ENCODE measurements at regions not wholly inside any gene's neighbourhood (a gene's known extent, or its start where the extent isn't known, plus 50 kb on each side); places are given as distances from the start of the nearest gene placed in this dataset.

DNA sequence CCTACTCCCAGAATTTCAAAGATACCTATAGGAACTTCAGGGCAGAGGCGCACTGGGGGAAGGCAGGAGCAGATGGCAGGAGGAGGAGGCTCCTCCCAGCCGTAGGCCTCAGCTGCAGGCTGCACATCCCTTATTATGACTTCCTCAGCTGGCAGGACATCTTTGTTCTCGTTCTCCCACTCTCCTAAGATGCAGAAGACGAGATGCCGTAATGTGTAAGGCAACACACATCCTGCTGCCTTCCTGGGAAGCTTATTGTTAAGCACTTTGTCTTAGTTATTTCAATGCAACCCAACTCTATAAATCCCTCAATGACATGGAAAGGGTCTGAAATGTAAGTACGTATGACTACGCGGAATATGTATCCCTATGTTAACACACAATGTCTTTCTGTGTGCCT lies 599.8 kb upstream of the MGMT start:
- no peak for DNase-seq

GRCh38 chr10:128867819-128868218 lies 599.2 kb upstream of the MGMT start:
- DNase-seq = no peak

GRCh38 chr10:128868481-128868880 lies 598.6 kb upstream of the MGMT start:
- DNase-seq = no peak

DNA sequence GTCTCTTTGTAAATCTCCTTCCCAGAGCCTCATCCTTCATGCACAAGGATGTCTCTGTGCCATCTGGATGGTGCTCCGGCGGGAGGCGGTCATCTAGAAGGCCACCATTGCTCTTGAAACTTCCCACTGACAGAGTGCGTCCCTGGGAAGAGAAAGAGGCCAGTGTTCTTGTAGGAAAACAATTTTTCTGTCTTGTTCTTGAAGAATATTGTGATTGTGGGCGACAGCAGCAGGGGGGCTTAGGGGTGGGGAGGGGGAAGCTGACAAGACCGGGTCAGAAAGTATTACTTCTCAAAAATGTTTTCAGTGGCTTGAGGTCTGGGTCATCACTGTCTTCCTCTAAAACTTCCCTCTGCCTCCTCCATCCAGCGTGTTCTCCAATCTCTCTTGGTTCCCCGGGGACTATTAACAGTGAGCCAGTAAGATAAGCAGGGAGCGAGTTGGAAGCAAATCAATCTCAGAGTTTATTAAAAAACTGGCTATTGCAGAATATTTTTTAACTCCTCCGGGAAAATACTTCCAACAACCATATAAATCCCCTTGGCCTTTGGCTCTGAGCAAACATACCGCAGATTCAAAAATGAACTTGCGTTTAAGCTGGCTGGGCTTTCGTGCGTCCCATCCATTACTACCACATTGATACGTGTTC lies 597.8 kb upstream of the MGMT start:
- no peak for DNase-seq

DNA sequence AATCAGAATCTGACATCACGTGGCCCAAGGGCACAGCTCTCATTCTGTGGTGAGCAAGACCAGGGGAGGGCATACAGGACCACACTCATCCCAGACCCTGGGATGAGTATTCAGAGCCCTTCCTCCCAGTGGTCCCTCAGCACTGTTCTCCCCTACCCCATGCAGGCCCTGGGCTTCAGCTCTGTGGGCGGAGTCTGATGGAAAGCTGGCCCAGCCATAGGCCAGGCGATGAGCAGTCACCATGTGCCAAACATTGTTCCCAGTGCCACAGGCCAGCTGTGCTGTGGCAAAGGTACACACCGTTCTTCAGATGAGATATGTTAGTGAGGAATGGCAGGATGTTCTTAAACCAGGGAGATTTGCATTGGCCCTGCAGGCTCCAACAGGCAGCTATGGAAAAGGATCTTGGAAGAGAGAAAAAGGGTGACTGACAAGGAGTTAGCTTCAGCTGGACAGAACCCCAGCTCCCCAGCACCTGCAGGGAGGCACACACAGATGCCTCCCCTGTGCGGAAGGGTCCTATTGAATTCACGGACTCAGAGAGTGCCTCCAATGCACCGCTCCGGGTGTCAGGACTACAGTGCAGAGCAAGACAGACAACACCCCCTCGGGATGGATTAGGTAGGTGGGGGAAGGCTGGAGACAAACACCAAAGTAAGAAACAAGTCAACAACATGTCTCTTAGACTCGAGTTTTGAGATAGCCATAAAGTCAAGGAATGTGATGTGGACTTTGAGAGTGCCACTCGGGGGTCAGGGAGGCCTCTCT lies 596.0 kb upstream of the MGMT start:
- no peak for DNase-seq

DNA sequence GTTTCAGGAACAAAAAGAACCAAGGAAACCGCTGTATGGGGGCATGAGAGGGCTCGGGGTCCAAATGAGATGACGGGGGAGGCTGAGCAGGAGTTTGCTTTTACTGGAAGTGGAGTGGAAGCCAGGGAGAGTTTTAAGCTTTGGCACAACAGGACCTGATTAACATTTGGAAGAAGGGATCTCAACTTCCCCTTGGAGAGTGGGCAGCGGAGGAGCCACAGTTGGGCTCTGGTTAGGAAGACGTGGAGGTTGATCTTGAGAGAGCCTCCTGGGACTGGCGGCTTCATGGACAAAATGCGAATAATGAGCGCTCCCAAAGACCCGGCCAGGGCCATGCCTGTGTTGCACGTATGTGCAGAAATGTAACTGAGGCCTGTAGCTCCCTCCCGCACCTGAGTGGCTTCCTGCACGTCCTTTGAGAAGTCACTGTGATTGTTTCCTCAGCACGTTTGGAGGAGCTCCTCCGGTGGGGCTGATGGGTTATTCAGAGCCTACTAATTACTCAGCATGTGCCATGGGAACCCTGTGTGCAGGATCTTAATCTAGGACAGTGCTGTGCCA lies 595.3 kb upstream of the MGMT start:
- no peak for DNase-seq

GRCh38 chr10:128873411-128874054 lies 593.5 kb upstream of the MGMT start:
- DNase-seq = no peak

- no peak for DNase-seq
Observed at GRCh38 chr10:128874331-128874730, 592.7 kb upstream of the MGMT start.

GRCh38 chr10:128875030-128875744 lies 591.9 kb upstream of the MGMT start:
- no peak for DNase-seq

- DNase-seq = no peak
Observed at GRCh38 chr10:128875956-128876736, 590.9 kb upstream of the MGMT start.

- DNase-seq = no peak
Observed at GRCh38 chr10:128877141-128877540, 589.9 kb upstream of the MGMT start.

GRCh38 chr10:128877936-128878335 lies 589.1 kb upstream of the MGMT start:
- DNase-seq = no peak

DNA sequence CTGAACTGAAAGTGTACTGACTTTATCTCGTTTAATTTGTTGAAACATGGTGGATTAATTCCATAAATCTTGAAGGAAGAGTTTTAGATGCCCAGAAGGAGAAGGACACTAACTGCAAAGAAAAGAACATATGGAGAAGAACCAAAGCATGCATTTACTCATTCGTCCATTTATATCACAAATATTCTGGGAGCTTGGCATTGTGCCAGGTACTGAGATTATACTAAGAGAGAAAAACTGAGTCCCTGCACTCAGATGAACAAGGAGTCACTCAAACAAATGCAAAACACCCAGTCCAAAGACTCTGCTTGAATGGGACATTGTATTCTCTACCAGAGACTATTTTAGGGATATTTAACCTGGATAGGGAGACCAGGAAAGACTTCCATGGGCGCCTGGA lies 588.0 kb upstream of the MGMT start:
- no peak for DNase-seq

DNA sequence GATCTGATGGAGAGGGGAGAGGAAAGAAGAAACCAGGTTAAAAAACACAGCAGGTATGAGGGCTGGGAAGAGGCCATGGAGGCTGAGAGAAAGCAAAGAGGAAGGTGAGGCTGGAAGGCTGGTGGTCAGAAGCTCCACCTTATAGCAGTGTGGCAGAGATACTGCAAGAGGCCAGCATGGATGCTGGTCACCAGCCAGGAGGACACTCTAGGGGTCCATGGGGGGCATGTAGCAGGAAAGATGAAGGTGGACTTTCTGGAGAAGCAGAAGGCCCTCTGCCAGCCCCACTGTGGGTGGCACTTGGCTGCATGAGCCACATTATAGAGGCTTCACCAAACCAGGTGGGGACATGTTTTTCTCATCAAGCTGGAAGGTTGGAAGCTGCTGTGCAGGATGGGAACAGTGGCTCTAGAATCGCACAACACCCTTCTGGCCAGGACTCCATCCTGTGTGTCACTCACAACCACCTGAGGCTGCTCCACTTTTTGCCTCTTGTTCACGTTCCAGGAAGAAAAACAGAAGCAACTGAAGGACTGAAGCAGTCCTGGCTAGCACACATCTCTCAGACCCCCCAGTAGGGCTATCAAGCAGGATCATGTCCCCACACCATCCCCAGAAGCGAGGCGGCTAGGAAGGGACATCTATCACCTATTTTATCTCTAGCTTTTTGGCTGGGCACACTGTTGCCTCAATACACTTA lies 587.5 kb upstream of the MGMT start:
- DNase-seq = no peak

DNA sequence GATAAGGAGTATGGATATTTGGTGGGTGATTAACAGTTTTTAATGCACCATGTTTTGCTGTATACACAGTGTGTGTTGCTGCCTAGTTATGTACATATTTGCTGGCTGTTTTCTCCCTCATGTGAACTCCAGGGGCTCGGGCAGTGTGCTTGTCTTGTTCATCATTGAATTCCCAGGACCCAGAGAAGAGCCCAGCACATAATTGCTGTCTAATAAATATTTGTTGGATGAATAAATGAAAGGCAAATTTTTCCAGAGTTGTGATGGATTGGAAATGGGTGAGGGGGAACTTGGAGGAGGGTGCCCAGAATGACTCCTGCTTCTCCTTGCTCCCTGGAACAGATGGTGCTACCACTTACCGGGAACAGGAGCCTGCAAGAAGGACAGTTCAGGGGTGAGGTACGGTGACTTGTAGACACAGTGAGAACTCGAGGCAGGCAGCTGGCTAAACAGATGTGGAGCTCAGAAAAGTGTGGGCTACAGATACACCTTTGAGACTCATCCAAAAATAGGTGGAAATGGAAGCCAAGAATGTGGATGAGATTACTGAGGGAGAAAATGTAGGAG lies 586.8 kb upstream of the MGMT start:
- no peak for DNase-seq

DNA sequence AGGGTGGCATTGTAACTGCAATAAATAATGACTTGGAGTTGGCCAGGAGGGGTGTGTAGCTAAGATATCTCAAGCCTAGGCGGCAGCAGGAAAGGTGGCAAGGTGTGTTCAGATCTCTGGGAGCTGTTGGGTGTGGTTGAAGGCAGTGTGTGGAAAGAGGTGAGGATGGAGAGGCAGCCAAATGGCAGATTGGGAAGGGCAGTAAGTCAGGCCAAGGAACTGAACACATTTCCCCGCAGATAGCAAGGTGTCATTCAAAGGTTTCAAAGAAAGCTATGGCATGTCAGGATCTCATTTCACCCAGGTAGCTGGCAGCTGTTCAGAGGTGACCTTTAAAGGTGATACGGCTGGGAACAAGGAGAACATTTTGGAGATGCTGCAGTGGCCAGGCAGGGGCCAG lies 586.0 kb upstream of the MGMT start:
- DNase-seq = no peak

- DNase-seq = no peak
Observed at GRCh38 chr10:128883231-128884032, 583.6 kb upstream of the MGMT start.

- no peak for DNase-seq
Observed at GRCh38 chr10:128884033-128884425, 583.0 kb upstream of the MGMT start.

GRCh38 chr10:128884496-128885072 lies 582.5 kb upstream of the MGMT start:
- no peak for DNase-seq

Data from NCI-H1105 (cell line).